22Rv1 (cell line): ENCODE measurements at regions not wholly inside any gene's neighbourhood (a gene's known extent, or its start where the extent isn't known, plus 50 kb on each side); places are given as distances from the start of the nearest gene placed in this dataset.

Experiments used
- CTCF ChIP-seq: fragments of 450-650 bp; IDR thresholded peaks from 2 replicates; pipeline ENCODE4 v1.5.1; 2017; ENCODE audit warnings: mild to moderate bottlenecking
- ZFX ChIP-seq: fragments of 450-650 bp; IDR thresholded peaks from 2 replicates; pipeline ENCODE4 v1.6.1; 2017; ENCODE audit warnings: antibody characterized with exemption, borderline replicate concordance

GRCh38 chr22:26804315-26804714 is 146.9 kb downstream of the MIAT start:
- TF ChIP-seq ZFX (no peak), CTCF (no peak)
